ENCODE measurements at regions not wholly inside any gene's neighbourhood (a gene's known extent, or its start where the extent isn't known, plus 50 kb on each side); places are given as distances from the start of the nearest gene placed in this dataset.

GRCh38 chr13:48864100-48864499 is 111.6 kb upstream of the FNDC3A start:
- no peaks in the 10 kb centered on the region for H3K79me2 ChIP-seq
- H3K4me2 ChIP-seq (ENCODE audit: low read length): no peak overlapping the region
- no peaks in the 10 kb centered on the region for H3K36me3 ChIP-seq (ENCODE audit: control insufficient read depth, insufficient read depth, low read length)
- H3K4me1 ChIP-seq: peaks cover 3% of the 10 kb centered on the region
- TF ChIP-seq, protein P1, sequence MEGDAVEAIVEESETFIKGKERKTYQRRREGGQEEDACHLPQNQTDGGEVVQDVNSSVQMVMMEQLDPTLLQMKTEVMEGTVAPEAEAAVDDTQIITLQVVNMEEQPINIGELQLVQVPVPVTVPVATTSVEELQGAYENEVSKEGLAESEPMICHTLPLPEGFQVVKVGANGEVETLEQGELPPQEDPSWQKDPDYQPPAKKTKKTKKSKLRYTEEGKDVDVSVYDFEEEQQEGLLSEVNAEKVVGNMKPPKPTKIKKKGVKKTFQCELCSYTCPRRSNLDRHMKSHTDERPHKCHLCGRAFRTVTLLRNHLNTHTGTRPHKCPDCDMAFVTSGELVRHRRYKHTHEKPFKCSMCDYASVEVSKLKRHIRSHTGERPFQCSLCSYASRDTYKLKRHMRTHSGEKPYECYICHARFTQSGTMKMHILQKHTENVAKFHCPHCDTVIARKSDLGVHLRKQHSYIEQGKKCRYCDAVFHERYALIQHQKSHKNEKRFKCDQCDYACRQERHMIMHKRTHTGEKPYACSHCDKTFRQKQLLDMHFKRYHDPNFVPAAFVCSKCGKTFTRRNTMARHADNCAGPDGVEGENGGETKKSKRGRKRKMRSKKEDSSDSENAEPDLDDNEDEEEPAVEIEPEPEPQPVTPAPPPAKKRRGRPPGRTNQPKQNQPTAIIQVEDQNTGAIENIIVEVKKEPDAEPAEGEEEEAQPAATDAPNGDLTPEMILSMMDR (IDR thresholded peaks at IDR 0.05): no peak
- no peaks in the 10 kb centered on the region for H3K27me3 ChIP-seq (ENCODE audit: control insufficient read depth, insufficient read depth, low read length)
- H3K9ac ChIP-seq: no peak overlapping the region
- no peak overlapping the region for H3K4me3 ChIP-seq (ENCODE audit: low read depth, low read length)
- no peaks in the 10 kb centered on the region for H3K9me3 ChIP-seq (ENCODE audit: control insufficient read depth, low read length)
- H3K27ac ChIP-seq: no peak overlapping the region
- no peak overlapping the region for H2AFZ ChIP-seq

GRCh38 chr13:48866249-48866648 is 109.5 kb upstream of the FNDC3A start:
- Histone ChIP-seq H2AFZ (no peak overlapping the region), H3K27ac (no peak overlapping the region), H3K9ac (no peak overlapping the region), H3K4me3 (ENCODE audit: low read depth, low read length) (no peak overlapping the region), H3K79me2 (no peaks in the 10 kb centered on the region), H3K4me1 (no peaks in the 10 kb centered on the region), H3K9me3 (ENCODE audit: control insufficient read depth, low read length) (no peaks in the 10 kb centered on the region), H3K27me3 (ENCODE audit: control insufficient read depth, insufficient read depth, low read length) (no peaks in the 10 kb centered on the region), H3K4me2 (ENCODE audit: low read length) (no peak overlapping the region), H3K36me3 (ENCODE audit: control insufficient read depth, insufficient read depth, low read length) (no peaks in the 10 kb centered on the region)
- TF ChIP-seq, protein P1 (IDR thresholded peaks at IDR 0.05): no peak

DNA sequence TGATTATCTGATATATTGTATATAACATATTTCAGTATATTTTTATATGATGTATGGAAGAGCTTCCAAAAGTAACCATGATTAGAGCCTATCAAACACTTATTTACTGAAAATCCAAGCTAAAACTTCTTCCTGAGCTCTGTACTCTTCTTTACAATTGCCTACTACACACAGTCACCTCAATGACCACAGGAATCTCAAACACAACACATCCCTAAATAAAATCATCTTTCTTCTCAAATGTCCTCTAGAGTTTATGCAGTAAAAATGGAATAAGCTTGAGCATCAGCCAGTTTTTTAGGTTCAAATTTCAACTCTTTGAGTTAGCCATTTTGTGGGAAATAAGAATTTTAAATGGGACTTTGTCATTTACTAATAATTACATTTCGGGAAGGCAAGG is 102.6 kb upstream of the FNDC3A start:
- Histone ChIP-seq H3K27me3 (ENCODE audit: control insufficient read depth, insufficient read depth, low read length) (no peaks in the 10 kb centered on the region), H3K4me1 (no peaks in the 10 kb centered on the region), H2AFZ (no peak overlapping the region)

DNA sequence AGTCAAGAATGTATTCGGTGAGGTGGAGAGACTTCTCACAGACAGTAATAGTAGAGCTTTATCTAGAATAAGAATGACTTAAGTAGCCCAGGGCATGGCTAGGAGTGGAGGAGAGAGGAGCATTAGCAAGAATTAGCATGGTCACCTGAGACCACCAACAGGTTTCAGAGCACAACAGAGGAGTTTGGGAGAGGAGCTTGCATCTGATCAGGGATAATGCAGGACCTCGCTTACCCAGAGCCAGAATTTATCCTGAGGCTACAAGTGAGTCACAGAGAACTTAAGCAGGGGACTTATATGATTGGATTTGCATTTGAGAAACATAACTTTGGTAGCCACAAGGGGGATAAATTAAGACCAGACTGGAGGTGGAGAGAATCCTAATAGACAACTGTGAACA is 102.1 kb upstream of the FNDC3A start:
- no peak overlapping the region for H3K4me2 ChIP-seq (ENCODE audit: low read length)
- TF ChIP-seq, protein P1 (IDR thresholded peaks at IDR 0.05): no peak
- H3K36me3 ChIP-seq (ENCODE audit: control insufficient read depth, insufficient read depth, low read length): no peaks in the 10 kb centered on the region
- no peaks in the 10 kb centered on the region for H3K79me2 ChIP-seq
- H3K9ac ChIP-seq: no peak overlapping the region
- H2AFZ ChIP-seq: no peak overlapping the region
- no peak overlapping the region for H3K27ac ChIP-seq
- no peak overlapping the region for H3K4me3 ChIP-seq (ENCODE audit: low read depth, low read length)
- H3K27me3 ChIP-seq (ENCODE audit: control insufficient read depth, insufficient read depth, low read length): no peaks in the 10 kb centered on the region
- no peaks in the 10 kb centered on the region for H3K9me3 ChIP-seq (ENCODE audit: control insufficient read depth, low read length)
- no peaks in the 10 kb centered on the region for H3K4me1 ChIP-seq

More for the DNA sequence above, 102.6 kb upstream of the FNDC3A start:
- TF ChIP-seq, protein P1 (IDR thresholded peaks at IDR 0.05): no peak
- no peaks in the 10 kb centered on the region for H3K36me3 ChIP-seq (ENCODE audit: control insufficient read depth, insufficient read depth, low read length)
- no peak overlapping the region for H3K9ac ChIP-seq
- H3K4me3 ChIP-seq (ENCODE audit: low read depth, low read length): no peak overlapping the region
- H3K79me2 ChIP-seq: no peaks in the 10 kb centered on the region
- H3K4me2 ChIP-seq (ENCODE audit: low read length): no peak overlapping the region
- H3K9me3 ChIP-seq (ENCODE audit: control insufficient read depth, low read length): no peaks in the 10 kb centered on the region
- no peak overlapping the region for H3K27ac ChIP-seq

DNA sequence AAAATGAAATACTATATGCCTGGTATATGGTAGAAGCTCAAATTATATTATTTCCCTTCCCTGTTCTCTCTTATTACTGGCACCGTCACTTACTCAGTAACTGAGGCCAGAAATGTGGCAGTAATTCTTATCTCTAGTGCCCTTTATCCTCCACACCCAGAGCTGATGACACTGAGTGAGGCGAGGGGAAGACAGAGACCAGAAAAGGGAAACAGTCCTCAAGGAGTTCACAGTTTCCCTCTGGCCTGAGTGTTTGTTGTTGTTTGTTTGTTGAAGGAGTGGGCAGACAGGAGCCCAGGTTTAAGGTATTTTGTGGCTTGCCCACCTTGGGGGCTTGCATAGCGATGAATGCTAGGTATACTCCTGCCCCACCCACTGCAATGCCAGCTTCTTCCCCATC is 101.5 kb upstream of the FNDC3A start:
- Histone ChIP-seq H3K36me3 (ENCODE audit: control insufficient read depth, insufficient read depth, low read length) (no peaks in the 10 kb centered on the region), H3K79me2 (no peaks in the 10 kb centered on the region), H2AFZ (no peak overlapping the region), H3K9ac (no peak overlapping the region), H3K4me1 (no peaks in the 10 kb centered on the region), H3K4me3 (ENCODE audit: low read depth, low read length) (no peak overlapping the region), H3K27me3 (ENCODE audit: control insufficient read depth, insufficient read depth, low read length) (no peaks in the 10 kb centered on the region), H3K9me3 (ENCODE audit: control insufficient read depth, low read length) (no peaks in the 10 kb centered on the region), H3K27ac (no peak overlapping the region), H3K4me2 (ENCODE audit: low read length) (no peak overlapping the region)
- TF ChIP-seq, protein P1 (IDR thresholded peaks at IDR 0.05): no peak

Measured in parathyroid adenoma (tissue), 2 donors.